GM19397 (cell line): ENCODE measurements at regions not wholly inside any gene's neighbourhood (a gene's known extent, or its start where the extent isn't known, plus 50 kb on each side); places are given as distances from the start of the nearest gene placed in this dataset.
"Not testable (repeated sequence)": the region's sequence is repeated elsewhere in the genome, so short reads cannot be mapped to it uniquely, and the experiment has no call there.

Experiments
- ATAC-seq: cut with Tn5 transposase; IDR thresholded peaks from one replicate; pipeline ENCODE4 v1.9.1; 2021; ENCODE audit warnings: mild to moderate bottlenecking, moderate library complexity; ENCODE audit not compliant: unreplicated experiment

- ATAC-seq, result no peak
Measured at GRCh38 chr6:137401088-137401487, 93.1 kb downstream of the OLIG3 start.

GRCh38 chr6:137399881-137400443, 94.2 kb downstream of the OLIG3 start:
- ATAC-seq, result no peak

GRCh38 chr6:137395316-137395715, 98.9 kb downstream of the OLIG3 start:
- ATAC-seq, result no peak

GRCh38 chr6:137391061-137391814, 103.0 kb downstream of the OLIG3 start:
- no peak for ATAC-seq

GRCh38 chr6:137390334-137390733, 103.9 kb downstream of the OLIG3 start:
- no peak for ATAC-seq

GRCh38 chr6:137389150-137389704, 105.0 kb downstream of the OLIG3 start:
- peak; percentile 66 for ATAC-seq

- no peak for ATAC-seq
Measured at GRCh38 chr6:137387096-137387764, 107.0 kb downstream of the OLIG3 start.

GRCh38 chr6:137383287-137383686, 110.9 kb downstream of the OLIG3 start:
- not testable (repeated sequence) for ATAC-seq

- no peak for ATAC-seq
Measured at GRCh38 chr6:137378090-137378369, 116.2 kb downstream of the OLIG3 start.

- ATAC-seq, result no peak
Measured at GRCh38 chr6:137373296-137373695, 120.9 kb downstream of the OLIG3 start.

GRCh38 chr6:137372532-137372931, 121.7 kb downstream of the OLIG3 start:
- ATAC-seq, result no peak

GRCh38 chr6:137371634-137372016, 122.6 kb downstream of the OLIG3 start:
- ATAC-seq, result no peak

GRCh38 chr6:137370871-137371633, 123.1 kb downstream of the OLIG3 start:
- no peak for ATAC-seq

GRCh38 chr6:137369136-137369535, 125.1 kb downstream of the OLIG3 start:
- ATAC-seq, result no peak

- ATAC-seq, result no peak
Measured at GRCh38 chr6:137365707-137366437, 128.3 kb downstream of the OLIG3 start.

- no peak for ATAC-seq
Measured at GRCh38 chr6:137363805-137364138, 130.4 kb downstream of the OLIG3 start.

GRCh38 chr6:137362878-137363804, 131.1 kb downstream of the OLIG3 start:
- ATAC-seq, result no peak

GRCh38 chr6:137361701-137362100, 132.5 kb downstream of the OLIG3 start:
- no peak for ATAC-seq

- ATAC-seq, result no peak
Measured at GRCh38 chr6:137358273-137358672, 135.9 kb downstream of the OLIG3 start.

- no peak for ATAC-seq
Measured at GRCh38 chr6:137357948-137358266, 136.3 kb downstream of the OLIG3 start.
